ENCODE measurements at regions not wholly inside any gene's neighbourhood (a gene's known extent, or its start where the extent isn't known, plus 50 kb on each side); places are given as distances from the start of the nearest gene placed in this dataset.

DNA sequence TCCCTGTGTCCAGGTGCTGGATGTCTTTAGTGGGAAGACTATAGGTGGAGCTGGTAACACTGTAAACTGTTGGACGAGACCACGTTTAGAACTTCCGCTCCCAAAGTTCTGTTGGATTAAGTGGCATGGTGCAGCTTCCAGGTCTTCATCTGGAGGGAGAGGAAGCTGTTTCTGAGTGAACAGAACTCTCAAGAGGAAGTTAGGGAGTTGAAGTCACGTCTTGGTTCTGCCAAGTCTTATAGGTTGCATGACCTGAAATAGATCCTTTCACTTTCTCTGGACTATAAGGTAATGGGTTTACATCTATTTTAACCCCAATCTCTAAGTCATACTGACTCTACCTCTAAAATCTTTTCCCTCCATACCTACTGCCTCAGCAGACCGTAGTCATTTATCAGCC lies 97.4 kb upstream of the TNR start:
- TF ChIP-seq POLR2AphosphoS5 (IDR thresholded peaks at IDR 0.05), result no peak
- TF ChIP-seq, protein P1, sequence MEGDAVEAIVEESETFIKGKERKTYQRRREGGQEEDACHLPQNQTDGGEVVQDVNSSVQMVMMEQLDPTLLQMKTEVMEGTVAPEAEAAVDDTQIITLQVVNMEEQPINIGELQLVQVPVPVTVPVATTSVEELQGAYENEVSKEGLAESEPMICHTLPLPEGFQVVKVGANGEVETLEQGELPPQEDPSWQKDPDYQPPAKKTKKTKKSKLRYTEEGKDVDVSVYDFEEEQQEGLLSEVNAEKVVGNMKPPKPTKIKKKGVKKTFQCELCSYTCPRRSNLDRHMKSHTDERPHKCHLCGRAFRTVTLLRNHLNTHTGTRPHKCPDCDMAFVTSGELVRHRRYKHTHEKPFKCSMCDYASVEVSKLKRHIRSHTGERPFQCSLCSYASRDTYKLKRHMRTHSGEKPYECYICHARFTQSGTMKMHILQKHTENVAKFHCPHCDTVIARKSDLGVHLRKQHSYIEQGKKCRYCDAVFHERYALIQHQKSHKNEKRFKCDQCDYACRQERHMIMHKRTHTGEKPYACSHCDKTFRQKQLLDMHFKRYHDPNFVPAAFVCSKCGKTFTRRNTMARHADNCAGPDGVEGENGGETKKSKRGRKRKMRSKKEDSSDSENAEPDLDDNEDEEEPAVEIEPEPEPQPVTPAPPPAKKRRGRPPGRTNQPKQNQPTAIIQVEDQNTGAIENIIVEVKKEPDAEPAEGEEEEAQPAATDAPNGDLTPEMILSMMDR (IDR thresholded peaks at IDR 0.05), result no peak

Data from prostate gland (tissue), 2 donors.